H1 (cell line): ENCODE measurements at regions not wholly inside any gene's neighbourhood (a gene's known extent, or its start where the extent isn't known, plus 50 kb on each side); places are given as distances from the start of the nearest gene placed in this dataset.

Experiments used
- CTCF ChIA-PET: fragments of 300-600 bp; sonication (Branson Sonifier 250); formaldehyde crosslinking; loops from one replicate; lab custom pipeline; 2021; ENCODE audit not compliant: partially characterized antibody; lab: Charles Lee
- POLR2A ChIA-PET: fragments of 300-600 bp; sonication (Branson Sonifier 250); formaldehyde crosslinking; loops from one replicate; lab custom pipeline; 2021; ENCODE audit warnings: inconsistent platforms; ENCODE audit not compliant: partially characterized antibody; lab: Charles Lee
- DNase-seq, 2 experiments: peaks; one replicate each; pipeline versions ENCODE4 v3.0.0 to v3.0.0-alpha.2; 2010 to 2022; ENCODE audit warnings: low spot score in 2 of 2, low read depth in 1 of 2, mixed read lengths in 1 of 2
- FAIRE-seq: peaks from 2 replicates; lab custom pipeline; 2011; peaks lifted over from hg19 to GRCh38; lab: Jason Lieb, UNC
- H2AFZ ChIP-seq: 2 replicates; pipeline ENCODE4 v1.8.1; 2012; ENCODE audit warnings: low read length, inconsistent platforms
- H2AK5ac ChIP-seq: 2 replicates; pipeline ENCODE4 v1.6.1; 2013; ENCODE audit warnings: low read depth, low read length
- H2BK120ac ChIP-seq: replicated peaks from 2 replicates; pipeline ENCODE3; 2013; ENCODE audit warnings: low read depth, low read length, inconsistent platforms
- H2BK12ac ChIP-seq: 2 replicates; pipeline ENCODE4 v1.6.1; 2013; ENCODE audit warnings: low read depth, low read length
- H2BK15ac ChIP-seq: 2 replicates; pipeline ENCODE4 v1.6.1; 2013; ENCODE audit warnings: low read length
- H2BK20ac ChIP-seq: 2 replicates; pipeline ENCODE4 v1.6.1; 2013; ENCODE audit warnings: low read length
- H2BK5ac ChIP-seq: 2 replicates; pipeline ENCODE4 v1.6.1; 2013; ENCODE audit warnings: low read depth, low read length
- H3K14ac ChIP-seq: 2 replicates; pipeline ENCODE4 v1.6.1; 2013; ENCODE audit warnings: inconsistent platforms; ENCODE audit not compliant: insufficient read length
- H3K18ac ChIP-seq: 2 replicates; pipeline ENCODE4 v1.6.1; 2013; ENCODE audit warnings: low read length; ENCODE audit errors: extremely low read depth
- H3K23ac ChIP-seq: 2 replicates; pipeline ENCODE4 v1.6.1; 2013; ENCODE audit warnings: inconsistent platforms; ENCODE audit not compliant: insufficient read length
- H3K23me2 ChIP-seq: 2 replicates; pipeline ENCODE4 v1.6.1; 2013; ENCODE audit warnings: low read depth, low read length
- H3K27ac ChIP-seq: 2 replicates; pipeline ENCODE4 v1.6.1; 2011; ENCODE audit warnings: low read depth, low read length, inconsistent platforms
- H3K27me3 ChIP-seq, 4 experiments: replicated peaks in 1 of 4; 1 replicate in 1 of 4; 2 replicates in 3 of 4; pipeline versions ENCODE4 v1.6.1 to v1.8.1; 2011 to 2013; ENCODE audit warnings: low read length in 3 of 4, mild to moderate bottlenecking in 3 of 4, inconsistent platforms in 2 of 4, mixed read lengths in 2 of 4, moderate library complexity in 1 of 4; ENCODE audit not compliant: control insufficient read depth in 3 of 4, insufficient read depth in 3 of 4; ENCODE audit errors: extremely low read depth in 1 of 4
- H3K36me3 ChIP-seq, 4 experiments: 2 replicates each; pipeline versions ENCODE4 v1.6.1 to v1.8.1; 2011 to 2013; ENCODE audit warnings: mild to moderate bottlenecking in 4 of 4, low read length in 3 of 4, moderate library complexity in 2 of 4, control low read depth in 1 of 4, inconsistent platforms in 1 of 4; ENCODE audit not compliant: insufficient read depth in 4 of 4, control insufficient read depth in 2 of 4
- H3K4ac ChIP-seq: replicated peaks from 2 replicates; pipeline ENCODE3; 2013; ENCODE audit warnings: low read length, low read depth, mixed read lengths, inconsistent platforms; ENCODE audit not compliant: insufficient read length
- H3K4me1 ChIP-seq, 4 experiments: replicated peaks in 1 of 4; 1 replicate in 1 of 4; 2 replicates in 3 of 4; pipeline versions ENCODE4 v1.6.1 to v1.8.1; 2011 to 2013; ENCODE audit warnings: low read length in 3 of 4, inconsistent platforms in 2 of 4, mixed read lengths in 1 of 4; ENCODE audit not compliant: insufficient read depth in 4 of 4, control insufficient read depth in 3 of 4
- H3K4me2 ChIP-seq, 2 experiments: 2 replicates each; pipeline versions ENCODE4 v1.6.1 to v1.8.1; 2011 to 2013; ENCODE audit warnings: low read depth in 2 of 2, low read length in 2 of 2, control low read depth in 1 of 2, inconsistent platforms in 1 of 2, mild to moderate bottlenecking in 1 of 2; ENCODE audit not compliant: insufficient read depth in 1 of 2
- H3K4me3 ChIP-seq, 4 experiments: fragments of 200-600, 300-600 bp in 1 of 4; sonication (generic), shearing (Covaris generic), sonication (Bioruptor Twin) in 1 of 4; 2 replicates each; pipeline versions ENCODE4 v1.5.1 to v1.8.1; 2011 to 2016; ENCODE audit warnings: low read length in 4 of 4, low read depth in 3 of 4, control low read depth in 2 of 4, inconsistent platforms in 2 of 4, mild to moderate bottlenecking in 2 of 4, mixed read lengths in 1 of 4, moderate library complexity in 1 of 4; ENCODE audit not compliant: insufficient read depth in 2 of 4; ENCODE audit errors: extremely low read depth in 1 of 4
- H3K56ac ChIP-seq: replicated peaks from 2 replicates; pipeline ENCODE3; 2013; ENCODE audit warnings: low read depth, mild to moderate bottlenecking, mixed read lengths, low read length, inconsistent platforms; ENCODE audit not compliant: insufficient read length
- H3K79me1 ChIP-seq: 2 replicates; pipeline ENCODE4 v1.6.1; 2013; ENCODE audit warnings: low read depth, low read length, control low read depth
- H3K79me2 ChIP-seq, 2 experiments: 2 replicates each; pipeline versions ENCODE4 v1.6.1 to v1.8.1; 2012 to 2013; ENCODE audit warnings: low read length in 2 of 2, mild to moderate bottlenecking in 2 of 2, inconsistent platforms in 1 of 2; ENCODE audit not compliant: insufficient read depth in 2 of 2, control insufficient read depth in 1 of 2
- H3K9ac ChIP-seq, 4 experiments: replicated peaks in 1 of 4; 1 replicate in 1 of 4; 2 replicates in 3 of 4; pipeline versions ENCODE4 v1.6.1 to v1.8.1; 2011 to 2013; ENCODE audit warnings: low read depth in 3 of 4, low read length in 3 of 4, control low read depth in 2 of 4, mild to moderate bottlenecking in 2 of 4, moderate library complexity in 2 of 4, inconsistent platforms in 1 of 4; ENCODE audit errors: extremely low read depth in 1 of 4
- H3K9me3 ChIP-seq, 2 experiments: 2 replicates each; pipeline versions ENCODE4 v1.6.1 to v1.8.1; 2012 to 2013; ENCODE audit warnings: mild to moderate bottlenecking in 2 of 2, moderate library complexity in 2 of 2, control low read depth in 1 of 2, inconsistent platforms in 1 of 2, low read depth in 1 of 2, low read length in 1 of 2, mixed read lengths in 1 of 2; ENCODE audit not compliant: insufficient read depth in 2 of 2
- H4K20me1 ChIP-seq, 2 experiments: replicated peaks in 1 of 2; 2 replicates each; pipeline versions ENCODE3 to v1.8.1; 2011 to 2013; ENCODE audit warnings: inconsistent platforms in 2 of 2, low read length in 2 of 2, mild to moderate bottlenecking in 1 of 2; ENCODE audit not compliant: insufficient read depth in 2 of 2, control insufficient read depth in 1 of 2
- H4K5ac ChIP-seq: 2 replicates; pipeline ENCODE4 v1.6.1; 2013; ENCODE audit warnings: low read length, low read depth, mixed read lengths, inconsistent platforms; ENCODE audit not compliant: insufficient read length
- H4K8ac ChIP-seq: 2 replicates; pipeline ENCODE4 v1.8.0; 2013; ENCODE audit warnings: mild to moderate bottlenecking, moderate library complexity, low read length, inconsistent platforms; ENCODE audit not compliant: insufficient read depth; ENCODE audit errors: extremely low read depth
- H4K91ac ChIP-seq: replicated peaks from 2 replicates; pipeline ENCODE3; 2013; ENCODE audit warnings: low read length, mixed read lengths, inconsistent platforms; ENCODE audit not compliant: insufficient read length
- BCL11A ChIP-seq, 2 experiments: IDR thresholded peaks; one replicate each; pipeline ENCODE4 v1.6.1; 2011; ENCODE audit warnings: low read depth in 2 of 2, low read length in 2 of 2, mild to moderate bottlenecking in 2 of 2
- CBX5 ChIP-seq: fragments of 300-800, 300-1000 bp; sonication (generic); IDR thresholded peaks from 2 replicates; pipeline ENCODE4 v1.7.1; 2016; ENCODE audit warnings: antibody characterized with exemption, low read length, low read depth
- CEBPB ChIP-seq: IDR thresholded peaks from 2 replicates; pipeline ENCODE4 v1.6.1; 2012; ENCODE audit warnings: low read depth, low read length
- CHD2 ChIP-seq: IDR thresholded peaks from 2 replicates; pipeline ENCODE4 v1.6.1; 2012; ENCODE audit warnings: low read length, improper control_type of control experiment
- EZH2 ChIP-seq: fragments of 200-600 bp; sonication (generic); IDR thresholded peaks from 2 replicates; pipeline ENCODE4 v1.7.1; 2012; ENCODE audit warnings: low read depth, mild to moderate bottlenecking, moderate library complexity, low read length, inconsistent platforms; ENCODE audit not compliant: severe bottlenecking
- GABPA ChIP-seq: IDR thresholded peaks from 2 replicates; pipeline ENCODE4 v1.6.1; 2011; ENCODE audit warnings: mild to moderate bottlenecking, low read length, moderate library complexity, borderline replicate concordance; ENCODE audit not compliant: insufficient read depth
- JUN ChIP-seq: IDR thresholded peaks from 2 replicates; pipeline ENCODE4 v1.6.1; 2011; ENCODE audit warnings: low read depth, mild to moderate bottlenecking, improper control_type of control experiment, low read length
- KDM1A ChIP-seq: fragments of 200-600, 300-600 bp; sonication (generic); IDR thresholded peaks from 2 replicates; pipeline ENCODE4 v1.7.1; 2016; ENCODE audit warnings: mild to moderate bottlenecking, low read length, borderline replicate concordance
- KDM4A ChIP-seq: IDR thresholded peaks from one replicate; pipeline ENCODE4 v1.7.1; 2012; ENCODE audit warnings: low read depth, mild to moderate bottlenecking, moderate library complexity, low read length, inconsistent platforms; ENCODE audit not compliant: severe bottlenecking
- KDM5A ChIP-seq: fragments of 200-600 bp; IDR thresholded peaks from 2 replicates; pipeline ENCODE4 v1.7.1; 2012; ENCODE audit warnings: mild to moderate bottlenecking, low read length, inconsistent platforms, mixed read lengths
- MAFK ChIP-seq: IDR thresholded peaks from 2 replicates; pipeline ENCODE4 v1.6.1; 2012; ENCODE audit warnings: low read depth, mild to moderate bottlenecking, improper control_type of control experiment, low read length
- SIX5 ChIP-seq: IDR thresholded peaks from 2 replicates; pipeline ENCODE4 v1.6.1; 2011; ENCODE audit warnings: mild to moderate bottlenecking, low read depth, low read length
- SP2 ChIP-seq: IDR thresholded peaks from 2 replicates; pipeline ENCODE4 v1.6.1; 2012; ENCODE audit warnings: mild to moderate bottlenecking, low read length, inconsistent platforms
- SP4 ChIP-seq: IDR thresholded peaks from 2 replicates; pipeline ENCODE4 v1.6.1; 2012; ENCODE audit warnings: low read length, inconsistent platforms
- TCF12 ChIP-seq: IDR thresholded peaks from 2 replicates; pipeline ENCODE4 v1.6.1; 2011; ENCODE audit warnings: low read depth, mild to moderate bottlenecking, low read length
- WGBS, 2 experiments: shearing (Covaris generic) in 1 of 2; methylation state at CpG; one replicate each; pipeline versions ENCODE4 v1.1.6 to v1.1.7; 2013 to 2015; ENCODE audit warnings: low lambda C conversion rate in 2 of 2, mixed read lengths in 2 of 2, inconsistent platforms in 1 of 2, low coverage in 1 of 2, missing lambda C conversion rate in 1 of 2; ENCODE audit not compliant: insufficient replicate concordance in 2 of 2, insufficient coverage in 1 of 2, insufficient read length in 1 of 2; ENCODE audit errors: extremely low coverage in 1 of 2, missing lambda C conversion rate in 1 of 2; 5-methylcytosine and 5-hydroxymethylcytosine counted together
- TF ChIP-seq, protein P1 (sequence below): IDR thresholded peaks from 2 replicates; pipeline ENCODE4 v1.6.1; 2011; ENCODE audit warnings: low read length, improper control_type of control experiment

DNA sequence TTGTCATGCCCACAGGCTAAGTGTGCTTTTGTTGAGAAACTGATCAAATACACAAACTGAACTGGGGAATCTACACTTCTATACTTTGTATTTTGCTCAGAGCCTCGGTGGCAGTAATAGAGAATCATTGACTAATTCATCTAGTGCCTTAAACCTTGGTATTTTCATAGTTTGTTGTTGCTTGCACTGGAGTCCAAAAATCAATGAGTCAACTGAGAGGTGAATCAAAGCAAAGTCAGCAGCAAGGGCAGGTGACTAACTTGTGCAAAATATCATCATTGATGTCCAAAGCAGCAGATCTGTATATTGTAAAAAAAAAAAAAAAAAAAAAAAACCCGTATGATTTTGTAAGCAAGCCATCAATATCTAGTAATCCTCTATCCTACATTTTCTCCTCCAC is 296.4 kb downstream of the MAP2K6 start:
- no peak overlapping the region for H3K18ac ChIP-seq
- ChIA-PET CTCF (no interaction called here), POLR2A (no interaction called here)
- no peak for FAIRE-seq
- H3K4ac ChIP-seq, result no peak overlapping the region
- no peaks in the 10 kb centered on the region for H3K27me3 ChIP-seq
- 89% methylated on average over 1 of the region's 2 CpGs; no CpG with 5 or more reads in 1 of the 2 experiments for WGBS, 2 experiments
- no peak overlapping the region for H3K56ac ChIP-seq
- H3K79me2 ChIP-seq, result no peaks in the 10 kb centered on the region
- H4K91ac ChIP-seq, result no peak overlapping the region
- H3K9me3 ChIP-seq, result no peaks in the 10 kb centered on the region
- no peak overlapping the region for H3K23ac ChIP-seq
- no peak overlapping the region for H2BK5ac ChIP-seq
- no peak overlapping the region for H2AK5ac ChIP-seq
- no peak overlapping the region for H3K9ac ChIP-seq
- no peaks in the 10 kb centered on the region for H3K36me3 ChIP-seq
- H2BK120ac ChIP-seq, result no peak overlapping the region
- H3K27ac ChIP-seq, result no peak overlapping the region
- H2BK20ac ChIP-seq, result no peak overlapping the region
- H4K20me1 ChIP-seq, result no peaks in the 10 kb centered on the region
- no peaks in the 10 kb centered on the region for H3K79me1 ChIP-seq
- H4K5ac ChIP-seq, result no peak overlapping the region
- H3K4me1 ChIP-seq, result no peaks in the 10 kb centered on the region
- H2AFZ ChIP-seq, result no peak overlapping the region
- no peak overlapping the region for H2BK12ac ChIP-seq
- DNase-seq, result no peak
- no peak overlapping the region for H3K4me2 ChIP-seq
- H3K23me2 ChIP-seq, result no peaks in the 10 kb centered on the region; the same call in 1 of the 2 replicates
- H3K14ac ChIP-seq, result no peak overlapping the region
- no peak overlapping the region for H4K8ac ChIP-seq
- no peak overlapping the region for H3K4me3 ChIP-seq
- no peak overlapping the region for H2BK15ac ChIP-seq
- TF ChIP-seq KDM4A (no peak), CBX5 (no peak), JUN (no peak), SIX5 (no peak), MAFK (no peak), KDM5A (no peak), BCL11A (IDR thresholded peaks at IDR 0.05; ENCODE audit: low read depth in 2 of 2, low read length in 2 of 2) (no peak), CEBPB (no peak), SP2 (no peak), EZH2 (no peak), SP4 (no peak), KDM1A (no peak), GABPA (no peak), TCF12 (no peak), CHD2 (no peak)
- TF ChIP-seq, protein P1, sequence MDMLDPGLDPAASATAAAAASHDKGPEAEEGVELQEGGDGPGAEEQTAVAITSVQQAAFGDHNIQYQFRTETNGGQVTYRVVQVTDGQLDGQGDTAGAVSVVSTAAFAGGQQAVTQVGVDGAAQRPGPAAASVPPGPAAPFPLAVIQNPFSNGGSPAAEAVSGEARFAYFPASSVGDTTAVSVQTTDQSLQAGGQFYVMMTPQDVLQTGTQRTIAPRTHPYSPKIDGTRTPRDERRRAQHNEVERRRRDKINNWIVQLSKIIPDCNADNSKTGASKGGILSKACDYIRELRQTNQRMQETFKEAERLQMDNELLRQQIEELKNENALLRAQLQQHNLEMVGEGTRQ, result no peak
